H1 (cell line): ENCODE measurements at regions not wholly inside any gene's neighbourhood (a gene's known extent, or its start where the extent isn't known, plus 50 kb on each side); places are given as distances from the start of the nearest gene placed in this dataset.

Source experiments
- CTCF ChIA-PET: fragments of 300-600 bp; sonication (Branson Sonifier 250); formaldehyde crosslinking; loops from one replicate; lab custom pipeline; 2021; ENCODE audit not compliant: partially characterized antibody; lab: Charles Lee
- POLR2A ChIA-PET: fragments of 300-600 bp; sonication (Branson Sonifier 250); formaldehyde crosslinking; loops from one replicate; lab custom pipeline; 2021; ENCODE audit warnings: inconsistent platforms; ENCODE audit not compliant: partially characterized antibody; lab: Charles Lee
- DNase-seq, 2 experiments: peaks; one replicate each; pipeline versions ENCODE4 v3.0.0 to v3.0.0-alpha.2; 2010 to 2022; ENCODE audit warnings: low spot score in 2 of 2, low read depth in 1 of 2, mixed read lengths in 1 of 2
- FAIRE-seq: peaks from 2 replicates; lab custom pipeline; 2011; peaks lifted over from hg19 to GRCh38; lab: Jason Lieb, UNC
- H2AFZ ChIP-seq: 2 replicates; pipeline ENCODE4 v1.8.1; 2012; ENCODE audit warnings: low read length, inconsistent platforms
- H2AK5ac ChIP-seq: 2 replicates; pipeline ENCODE4 v1.6.1; 2013; ENCODE audit warnings: low read depth, low read length
- H2BK120ac ChIP-seq: replicated peaks from 2 replicates; pipeline ENCODE3; 2013; ENCODE audit warnings: low read depth, low read length, inconsistent platforms
- H2BK12ac ChIP-seq: 2 replicates; pipeline ENCODE4 v1.6.1; 2013; ENCODE audit warnings: low read depth, low read length
- H2BK15ac ChIP-seq: 2 replicates; pipeline ENCODE4 v1.6.1; 2013; ENCODE audit warnings: low read length
- H2BK20ac ChIP-seq: 2 replicates; pipeline ENCODE4 v1.6.1; 2013; ENCODE audit warnings: low read length
- H2BK5ac ChIP-seq: 2 replicates; pipeline ENCODE4 v1.6.1; 2013; ENCODE audit warnings: low read depth, low read length
- H3K14ac ChIP-seq: 2 replicates; pipeline ENCODE4 v1.6.1; 2013; ENCODE audit warnings: inconsistent platforms; ENCODE audit not compliant: insufficient read length
- H3K18ac ChIP-seq: 2 replicates; pipeline ENCODE4 v1.6.1; 2013; ENCODE audit warnings: low read length; ENCODE audit errors: extremely low read depth
- H3K23ac ChIP-seq: 2 replicates; pipeline ENCODE4 v1.6.1; 2013; ENCODE audit warnings: inconsistent platforms; ENCODE audit not compliant: insufficient read length
- H3K23me2 ChIP-seq: 2 replicates; pipeline ENCODE4 v1.6.1; 2013; ENCODE audit warnings: low read depth, low read length
- H3K27ac ChIP-seq: 2 replicates; pipeline ENCODE4 v1.6.1; 2011; ENCODE audit warnings: low read depth, low read length, inconsistent platforms
- H3K27me3 ChIP-seq, 4 experiments: replicated peaks in 1 of 4; 1 replicate in 1 of 4; 2 replicates in 3 of 4; pipeline versions ENCODE4 v1.6.1 to v1.8.1; 2011 to 2013; ENCODE audit warnings: low read length in 3 of 4, mild to moderate bottlenecking in 3 of 4, inconsistent platforms in 2 of 4, mixed read lengths in 2 of 4, moderate library complexity in 1 of 4; ENCODE audit not compliant: control insufficient read depth in 3 of 4, insufficient read depth in 3 of 4; ENCODE audit errors: extremely low read depth in 1 of 4
- H3K36me3 ChIP-seq, 4 experiments: 2 replicates each; pipeline versions ENCODE4 v1.6.1 to v1.8.1; 2011 to 2013; ENCODE audit warnings: mild to moderate bottlenecking in 4 of 4, low read length in 3 of 4, moderate library complexity in 2 of 4, control low read depth in 1 of 4, inconsistent platforms in 1 of 4; ENCODE audit not compliant: insufficient read depth in 4 of 4, control insufficient read depth in 2 of 4
- H3K4ac ChIP-seq: replicated peaks from 2 replicates; pipeline ENCODE3; 2013; ENCODE audit warnings: low read length, low read depth, mixed read lengths, inconsistent platforms; ENCODE audit not compliant: insufficient read length
- H3K4me1 ChIP-seq, 4 experiments: replicated peaks in 1 of 4; 1 replicate in 1 of 4; 2 replicates in 3 of 4; pipeline versions ENCODE4 v1.6.1 to v1.8.1; 2011 to 2013; ENCODE audit warnings: low read length in 3 of 4, inconsistent platforms in 2 of 4, mixed read lengths in 1 of 4; ENCODE audit not compliant: insufficient read depth in 4 of 4, control insufficient read depth in 3 of 4
- H3K4me2 ChIP-seq, 2 experiments: 2 replicates each; pipeline versions ENCODE4 v1.6.1 to v1.8.1; 2011 to 2013; ENCODE audit warnings: low read depth in 2 of 2, low read length in 2 of 2, control low read depth in 1 of 2, inconsistent platforms in 1 of 2, mild to moderate bottlenecking in 1 of 2; ENCODE audit not compliant: insufficient read depth in 1 of 2
- H3K4me3 ChIP-seq, 4 experiments: fragments of 200-600, 300-600 bp in 1 of 4; sonication (generic), shearing (Covaris generic), sonication (Bioruptor Twin) in 1 of 4; 2 replicates each; pipeline versions ENCODE4 v1.5.1 to v1.8.1; 2011 to 2016; ENCODE audit warnings: low read length in 4 of 4, low read depth in 3 of 4, control low read depth in 2 of 4, inconsistent platforms in 2 of 4, mild to moderate bottlenecking in 2 of 4, mixed read lengths in 1 of 4, moderate library complexity in 1 of 4; ENCODE audit not compliant: insufficient read depth in 2 of 4; ENCODE audit errors: extremely low read depth in 1 of 4
- H3K56ac ChIP-seq: replicated peaks from 2 replicates; pipeline ENCODE3; 2013; ENCODE audit warnings: low read depth, mild to moderate bottlenecking, mixed read lengths, low read length, inconsistent platforms; ENCODE audit not compliant: insufficient read length
- H3K79me1 ChIP-seq: 2 replicates; pipeline ENCODE4 v1.6.1; 2013; ENCODE audit warnings: low read depth, low read length, control low read depth
- H3K79me2 ChIP-seq, 2 experiments: 2 replicates each; pipeline versions ENCODE4 v1.6.1 to v1.8.1; 2012 to 2013; ENCODE audit warnings: low read length in 2 of 2, mild to moderate bottlenecking in 2 of 2, inconsistent platforms in 1 of 2; ENCODE audit not compliant: insufficient read depth in 2 of 2, control insufficient read depth in 1 of 2
- H3K9ac ChIP-seq, 4 experiments: replicated peaks in 1 of 4; 1 replicate in 1 of 4; 2 replicates in 3 of 4; pipeline versions ENCODE4 v1.6.1 to v1.8.1; 2011 to 2013; ENCODE audit warnings: low read depth in 3 of 4, low read length in 3 of 4, control low read depth in 2 of 4, mild to moderate bottlenecking in 2 of 4, moderate library complexity in 2 of 4, inconsistent platforms in 1 of 4; ENCODE audit errors: extremely low read depth in 1 of 4
- H3K9me3 ChIP-seq, 2 experiments: 2 replicates each; pipeline versions ENCODE4 v1.6.1 to v1.8.1; 2012 to 2013; ENCODE audit warnings: mild to moderate bottlenecking in 2 of 2, moderate library complexity in 2 of 2, control low read depth in 1 of 2, inconsistent platforms in 1 of 2, low read depth in 1 of 2, low read length in 1 of 2, mixed read lengths in 1 of 2; ENCODE audit not compliant: insufficient read depth in 2 of 2
- H4K20me1 ChIP-seq, 2 experiments: replicated peaks in 1 of 2; 2 replicates each; pipeline versions ENCODE3 to v1.8.1; 2011 to 2013; ENCODE audit warnings: inconsistent platforms in 2 of 2, low read length in 2 of 2, mild to moderate bottlenecking in 1 of 2; ENCODE audit not compliant: insufficient read depth in 2 of 2, control insufficient read depth in 1 of 2
- H4K5ac ChIP-seq: 2 replicates; pipeline ENCODE4 v1.6.1; 2013; ENCODE audit warnings: low read length, low read depth, mixed read lengths, inconsistent platforms; ENCODE audit not compliant: insufficient read length
- H4K8ac ChIP-seq: 2 replicates; pipeline ENCODE4 v1.8.0; 2013; ENCODE audit warnings: mild to moderate bottlenecking, moderate library complexity, low read length, inconsistent platforms; ENCODE audit not compliant: insufficient read depth; ENCODE audit errors: extremely low read depth
- H4K91ac ChIP-seq: replicated peaks from 2 replicates; pipeline ENCODE3; 2013; ENCODE audit warnings: low read length, mixed read lengths, inconsistent platforms; ENCODE audit not compliant: insufficient read length
- CBX5 ChIP-seq: fragments of 300-800, 300-1000 bp; sonication (generic); IDR thresholded peaks from 2 replicates; pipeline ENCODE4 v1.7.1; 2016; ENCODE audit warnings: antibody characterized with exemption, low read length, low read depth
- CEBPB ChIP-seq: IDR thresholded peaks from 2 replicates; pipeline ENCODE4 v1.6.1; 2012; ENCODE audit warnings: low read depth, low read length
- GTF2F1 ChIP-seq: IDR thresholded peaks from 2 replicates; pipeline ENCODE4 v1.6.1; 2012; ENCODE audit warnings: low read depth, low read length, improper control_type of control experiment, borderline replicate concordance
- JUN ChIP-seq: IDR thresholded peaks from 2 replicates; pipeline ENCODE4 v1.6.1; 2011; ENCODE audit warnings: low read depth, mild to moderate bottlenecking, improper control_type of control experiment, low read length
- MAFK ChIP-seq: IDR thresholded peaks from 2 replicates; pipeline ENCODE4 v1.6.1; 2012; ENCODE audit warnings: low read depth, mild to moderate bottlenecking, improper control_type of control experiment, low read length
- NANOG ChIP-seq: IDR thresholded peaks from 2 replicates; pipeline ENCODE4 v1.6.1; 2011; ENCODE audit warnings: low read length, low read depth, mild to moderate bottlenecking, inconsistent platforms; ENCODE audit not compliant: insufficient read depth, poor library complexity, severe bottlenecking
- POLR2A ChIP-seq, 2 experiments: IDR thresholded peaks; 1 replicate in 1 of 2; 2 replicates in 1 of 2; pipeline ENCODE4 v1.6.1; 2011; ENCODE audit warnings: low read depth in 2 of 2, low read length in 2 of 2, mild to moderate bottlenecking in 2 of 2; ENCODE audit errors: control extremely low read depth in 1 of 2
- RAD21 ChIP-seq, 2 experiments: IDR thresholded peaks in 1 of 2; conservative IDR thresholded peaks in 1 of 2; 2 replicates each; pipeline ENCODE4 v1.6.1; 2011; ENCODE audit warnings: low read depth in 2 of 2, low read length in 2 of 2, improper control_type of control experiment in 1 of 2, inconsistent platforms in 1 of 2, mild to moderate bottlenecking in 1 of 2, moderate library complexity in 1 of 2
- RXRA ChIP-seq: IDR thresholded peaks from 2 replicates; pipeline ENCODE4 v1.6.1; 2011; ENCODE audit warnings: low read depth, mild to moderate bottlenecking, low read length, moderate library complexity; ENCODE audit not compliant: insufficient read depth
- SUZ12 ChIP-seq: fragments of 200-600 bp; sonication (generic); IDR thresholded peaks from 2 replicates; pipeline ENCODE4 v1.6.1; 2012; ENCODE audit warnings: mild to moderate bottlenecking, inconsistent platforms, low read length, moderate library complexity, mixed read lengths
- TAF7 ChIP-seq: optimal IDR thresholded peaks from 2 replicates; pipeline ENCODE3; 2011; ENCODE audit warnings: low read depth, mild to moderate bottlenecking, inconsistent platforms, low read length, moderate library complexity, borderline replicate concordance
- TBP ChIP-seq: IDR thresholded peaks from 2 replicates; pipeline ENCODE4 v1.6.1; 2011; ENCODE audit warnings: low read depth, low read length, improper control_type of control experiment
- YY1 ChIP-seq: IDR thresholded peaks from 2 replicates; pipeline ENCODE4 v1.6.1; 2011; ENCODE audit warnings: low read depth, mild to moderate bottlenecking, low read length
- ZNF274 ChIP-seq: IDR thresholded peaks from 2 replicates; pipeline ENCODE4 v1.7.0; 2012; ENCODE audit warnings: low read length, borderline replicate concordance; ENCODE audit errors: extremely low read depth
- WGBS, 2 experiments: shearing (Covaris generic) in 1 of 2; methylation state at CpG; one replicate each; pipeline versions ENCODE4 v1.1.6 to v1.1.7; 2013 to 2015; ENCODE audit warnings: low lambda C conversion rate in 2 of 2, mixed read lengths in 2 of 2, inconsistent platforms in 1 of 2, low coverage in 1 of 2, missing lambda C conversion rate in 1 of 2; ENCODE audit not compliant: insufficient replicate concordance in 2 of 2, insufficient coverage in 1 of 2, insufficient read length in 1 of 2; ENCODE audit errors: extremely low coverage in 1 of 2, missing lambda C conversion rate in 1 of 2; 5-methylcytosine and 5-hydroxymethylcytosine counted together

DNA sequence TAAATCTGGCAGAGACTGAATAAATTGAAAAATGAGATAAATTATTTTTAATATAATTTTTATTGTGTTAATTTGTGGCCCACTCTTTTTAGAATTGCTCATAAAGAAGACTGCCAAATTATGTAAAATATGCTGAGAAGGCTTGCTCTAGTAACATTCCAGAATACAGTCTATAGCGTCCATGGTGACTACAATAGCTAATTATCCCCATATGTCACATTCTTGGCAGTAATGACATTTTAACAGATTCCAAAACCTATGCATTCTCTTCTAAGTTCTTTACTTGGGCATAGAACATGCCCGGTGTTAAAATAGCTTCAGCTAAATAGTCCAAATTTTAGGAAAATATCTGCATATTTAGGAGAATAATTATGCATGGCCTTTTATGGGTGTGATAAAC lies 697.0 kb upstream of the SEMA6A start:
- CTCF ChIA-PET = interaction anchor here (0.5 kb wide), 1 partner anchor 1501 kb away, joined by 3 read pairs; no protein-coding TSS in a partner anchor
- TF ChIP-seq TAF7 (no peak), ZNF274 (no peak), MAFK (no peak), CBX5 (no peak), POLR2A (IDR thresholded peaks at IDR 0.05; ENCODE audit: control extremely low read depth in 1 of 2, low read depth in 2 of 2, low read length in 2 of 2) (no peak), YY1 (no peak), RXRA (no peak), JUN (no peak), RAD21 (IDR thresholded peaks at IDR 0.05 in 1 of 2, conservative IDR thresholded peaks at IDR 0.05 in 1 of 2; ENCODE audit: low read depth in 2 of 2, low read length in 2 of 2) (no peak), TBP (no peak), SUZ12 (no peak), CEBPB (no peak), GTF2F1 (no peak), NANOG (no peak)

More for the DNA sequence above, 697.0 kb upstream of the SEMA6A start:
- no peak overlapping the region for H3K9ac ChIP-seq
- POLR2A ChIA-PET = no interaction called here
- H3K23ac ChIP-seq = no peak overlapping the region
- H3K27me3 ChIP-seq = no peaks in the 10 kb centered on the region
- FAIRE-seq (no peak), DNase-seq (no peak)
- H4K5ac ChIP-seq = no peak overlapping the region
- no peak overlapping the region for H3K4ac ChIP-seq
- no peak overlapping the region for H3K14ac ChIP-seq
- H4K8ac ChIP-seq = no peak overlapping the region
- H2AK5ac ChIP-seq = no peak overlapping the region
- no peak overlapping the region for H2BK120ac ChIP-seq
- no peak overlapping the region for H3K56ac ChIP-seq
- H3K23me2 ChIP-seq = no peaks in the 10 kb centered on the region
- H3K36me3 ChIP-seq = no peaks in the 10 kb centered on the region
- no peaks in the 10 kb centered on the region for H3K79me1 ChIP-seq
- H3K4me3 ChIP-seq = no peak overlapping the region
- H2BK15ac ChIP-seq = no peak overlapping the region
- H3K27ac ChIP-seq = no peak overlapping the region
- 95% methylated on average over 2 of the region's 2 CpGs; no CpG with 5 or more reads in 1 of the 2 experiments for WGBS, 2 experiments
- H3K4me2 ChIP-seq = no peak overlapping the region
- H4K20me1 ChIP-seq = no peaks in the 10 kb centered on the region
- H3K18ac ChIP-seq = no peak overlapping the region
- no peaks in the 10 kb centered on the region for H3K79me2 ChIP-seq
- no peak overlapping the region for H2BK5ac ChIP-seq
- H2BK20ac ChIP-seq = no peak overlapping the region
- no peak overlapping the region for H2AFZ ChIP-seq
- H3K4me1 ChIP-seq = no peaks in the 10 kb centered on the region
- H3K9me3 ChIP-seq = peaks cover 0 to 4% of the 10 kb centered on the region in 2 experiments; a peak in 1 of 4 replicates
- H4K91ac ChIP-seq = no peak overlapping the region
- no peak overlapping the region for H2BK12ac ChIP-seq
